ENCODE measurements at regions not wholly inside any gene's neighbourhood (a gene's known extent, or its start where the extent isn't known, plus 50 kb on each side); places are given as distances from the start of the nearest gene placed in this dataset.

- CTCF ChIA-PET = no interaction called here
- no peak for DNase-seq (ENCODE audit: unreplicated experiment)
- intact Hi-C loops (cut with micrococcal nuclease) = no loop called here
- no peak overlapping the region for H3K27ac Mint-ChIP-seq (ENCODE audit: low read depth, unreplicated experiment)
- H3K9me3 Mint-ChIP-seq (ENCODE audit: unreplicated experiment) = no peaks in the 10 kb centered on the region
- POLR2A ChIA-PET = no interaction called here
- no peak for TF ChIP-seq CTCF (IDR thresholded peaks at IDR 0.05; ENCODE audit: unreplicated experiment)
- H3K4me3 Mint-ChIP-seq (ENCODE audit: unreplicated experiment) = no peak overlapping the region
- H3K27me3 Mint-ChIP-seq (ENCODE audit: insufficient read depth, unreplicated experiment) = no peaks in the 10 kb centered on the region
- H3K4me1 Mint-ChIP-seq (ENCODE audit: insufficient read depth, unreplicated experiment) = peaks cover 7% of the 10 kb centered on the region
- BruUV-seq (replicated peaks) = no TSS peak
- no peaks in the 10 kb centered on the region for H3K36me3 Mint-ChIP-seq (ENCODE audit: insufficient read depth, unreplicated experiment)
These were observed 1396.8 kb downstream of the LRRC4C start for GRCh38 chr11:40062616-40063015.

- ChIA-PET CTCF (interaction anchor here (0.6 kb wide), 1 partner anchor 11 kb away, joined by 3 read pairs; no protein-coding TSS in a partner anchor), POLR2A (no interaction called here)
- H3K9me3 Mint-ChIP-seq (ENCODE audit: unreplicated experiment) = no peaks in the 10 kb centered on the region
- DNase-seq (ENCODE audit: unreplicated experiment) = no peak
- H3K4me3 Mint-ChIP-seq (ENCODE audit: unreplicated experiment) = no peak overlapping the region
- intact Hi-C loops (cut with micrococcal nuclease) = no loop called here
- H3K36me3 Mint-ChIP-seq (ENCODE audit: insufficient read depth, unreplicated experiment) = no peaks in the 10 kb centered on the region
- H3K4me1 Mint-ChIP-seq (ENCODE audit: insufficient read depth, unreplicated experiment) = peaks cover 8% of the 10 kb centered on the region
- no peak overlapping the region for H3K27ac Mint-ChIP-seq (ENCODE audit: low read depth, unreplicated experiment)
- BruUV-seq (replicated peaks) = no TSS peak
- H3K27me3 Mint-ChIP-seq (ENCODE audit: insufficient read depth, unreplicated experiment) = no peaks in the 10 kb centered on the region
- TF ChIP-seq CTCF (IDR thresholded peaks at IDR 0.05; ENCODE audit: unreplicated experiment) = no peak
These were observed 1398.2 kb downstream of the LRRC4C start for GRCh38 chr11:40061221-40061620.

GRCh38 chr11:40054631-40055030 lies 1404.8 kb downstream of the LRRC4C start:
- no peak for DNase-seq (ENCODE audit: unreplicated experiment)
- Mint-ChIP-seq H3K27ac (ENCODE audit: low read depth, unreplicated experiment) (no peak overlapping the region), H3K9me3 (ENCODE audit: unreplicated experiment) (no peaks in the 10 kb centered on the region), H3K36me3 (ENCODE audit: insufficient read depth, unreplicated experiment) (no peaks in the 10 kb centered on the region), H3K27me3 (ENCODE audit: insufficient read depth, unreplicated experiment) (no peaks in the 10 kb centered on the region), H3K4me3 (ENCODE audit: unreplicated experiment) (no peak overlapping the region), H3K4me1 (ENCODE audit: insufficient read depth, unreplicated experiment) (peaks cover 5% of the 10 kb centered on the region)
- BruUV-seq (replicated peaks) = no TSS peak
- no peak for TF ChIP-seq CTCF (IDR thresholded peaks at IDR 0.05; ENCODE audit: unreplicated experiment)
- POLR2A ChIA-PET = no interaction called here
- CTCF ChIA-PET = no interaction called here
- intact Hi-C loops (cut with micrococcal nuclease) = no loop called here

- intact Hi-C loops (cut with micrococcal nuclease) = no loop called here
These were observed 1414.1 kb downstream of the LRRC4C start for GRCh38 chr11:40045312-40045711.

More at GRCh38 chr11:40045312-40045711, 1414.1 kb downstream of the LRRC4C start:
- Mint-ChIP-seq H3K9me3 (ENCODE audit: unreplicated experiment) (no peaks in the 10 kb centered on the region), H3K36me3 (ENCODE audit: insufficient read depth, unreplicated experiment) (no peaks in the 10 kb centered on the region), H3K4me3 (ENCODE audit: unreplicated experiment) (no peak overlapping the region), H3K27me3 (ENCODE audit: insufficient read depth, unreplicated experiment) (no peaks in the 10 kb centered on the region), H3K27ac (ENCODE audit: low read depth, unreplicated experiment) (no peak overlapping the region), H3K4me1 (ENCODE audit: insufficient read depth, unreplicated experiment) (no peaks in the 10 kb centered on the region)
- no peak for TF ChIP-seq CTCF (IDR thresholded peaks at IDR 0.05; ENCODE audit: unreplicated experiment)
- no peak for DNase-seq (ENCODE audit: unreplicated experiment)
- ChIA-PET POLR2A (no interaction called here), CTCF (no interaction called here)
- BruUV-seq (replicated peaks) = no TSS peak
